ENCODE measurements at regions not wholly inside any gene's neighbourhood (a gene's known extent, or its start where the extent isn't known, plus 50 kb on each side); places are given as distances from the start of the nearest gene placed in this dataset.
A peak's percentile ranks its signal among the peaks of the same experiment; 100 is the strongest.
"Not testable (repeated sequence)": the region's sequence is repeated elsewhere in the genome, so short reads cannot be mapped to it uniquely, and the experiment has no call there.

- DNase-seq, result peak; percentile 64 to 78
- H3K79me2 ChIP-seq (ENCODE audit: control insufficient read depth, insufficient read depth, low read length, poor library complexity); H2BK5ac ChIP-seq (ENCODE audit: low read depth, low read length, poor library complexity); H3K27me3 ChIP-seq (ENCODE audit: insufficient read depth, low read length); H3K23ac ChIP-seq (ENCODE audit: low read length); H4K91ac ChIP-seq (ENCODE audit: low read depth, low read length); H2BK12ac ChIP-seq (ENCODE audit: low read length); H3K4me2 ChIP-seq (ENCODE audit: low read length); H3K18ac ChIP-seq (ENCODE audit: low read length); H3K36me3 ChIP-seq (ENCODE audit: control insufficient read depth in 1 of 2, insufficient read depth in 2 of 2, low read length in 2 of 2); H3K9me3 ChIP-seq (ENCODE audit: insufficient read depth, low read depth, low read length); H2AFZ ChIP-seq (ENCODE audit: insufficient read depth, low read length, poor library complexity); H4K12ac ChIP-seq (ENCODE audit: low read depth, low read length); H3K79me1 ChIP-seq (ENCODE audit: low read length); H2AK5ac ChIP-seq (ENCODE audit: low read length); H3K14ac ChIP-seq (ENCODE audit: low read length); H3K4me1 ChIP-seq (ENCODE audit: control insufficient read depth in 1 of 2, insufficient read depth in 2 of 2, low read length in 2 of 2); H3K9ac ChIP-seq (ENCODE audit: low read length); H3K4ac ChIP-seq (ENCODE audit: low read depth, low read length); H2BK120ac ChIP-seq (ENCODE audit: insufficient read depth, low read length, poor library complexity); H3K27ac ChIP-seq (ENCODE audit: low read depth, low read length); H4K8ac ChIP-seq (ENCODE audit: low read depth, low read length); H3K4me3 ChIP-seq (ENCODE audit: low read depth, low read length): not testable (repeated sequence)
- no CpG with 5 or more reads among the region's 4 CpGs for WGBS (ENCODE audit: extremely low coverage, insufficient coverage, insufficient read length)
Observed at GRCh38 chr21:18756272-18756671, 352.7 kb upstream of the TMPRSS15 start.

GRCh38 chr21:18759267-18759666 lies 355.7 kb upstream of the TMPRSS15 start:
- Histone ChIP-seq H2AFZ (ENCODE audit: insufficient read depth, low read length, poor library complexity) (no peak overlapping the region), H3K4me2 (ENCODE audit: low read length) (no peak overlapping the region), H3K4me3 (ENCODE audit: low read depth, low read length) (no peak overlapping the region), H3K9me3 (ENCODE audit: insufficient read depth, low read depth, low read length) (no peaks in the 10 kb centered on the region), H3K27me3 (ENCODE audit: insufficient read depth, low read length) (no peaks in the 10 kb centered on the region), H3K4me1 (ENCODE audit: control insufficient read depth in 1 of 2, insufficient read depth in 2 of 2, low read length in 2 of 2) (no peaks in the 10 kb centered on the region), H3K79me2 (ENCODE audit: control insufficient read depth, insufficient read depth, low read length, poor library complexity) (no peaks in the 10 kb centered on the region), H2BK120ac (ENCODE audit: insufficient read depth, low read length, poor library complexity) (no peak overlapping the region), H3K27ac (ENCODE audit: low read depth, low read length) (no peak overlapping the region), H4K91ac (ENCODE audit: low read depth, low read length) (no peak overlapping the region), H3K14ac (ENCODE audit: low read length) (no peak overlapping the region), H3K18ac (ENCODE audit: low read length) (no peak overlapping the region), H3K79me1 (ENCODE audit: low read length) (no peaks in the 10 kb centered on the region), H3K4ac (ENCODE audit: low read depth, low read length) (no peak overlapping the region), H4K12ac (ENCODE audit: low read depth, low read length) (no peak overlapping the region), H3K23ac (ENCODE audit: low read length) (no peak overlapping the region), H2AK5ac (ENCODE audit: low read length) (no peak overlapping the region), H2BK12ac (ENCODE audit: low read length) (no peak overlapping the region), H2BK5ac (ENCODE audit: low read depth, low read length, poor library complexity) (no peak overlapping the region), H4K8ac (ENCODE audit: low read depth, low read length) (no peak overlapping the region), H3K9ac (ENCODE audit: low read length) (no peak overlapping the region), H3K36me3 (ENCODE audit: control insufficient read depth in 1 of 2, insufficient read depth in 2 of 2, low read length in 2 of 2) (no peaks in the 10 kb centered on the region)
- no peak for DNase-seq
- WGBS (ENCODE audit: extremely low coverage, insufficient coverage, insufficient read length), result no CpG with 5 or more reads among the region's 7 CpGs

GRCh38 chr21:18759751-18760161 lies 356.2 kb upstream of the TMPRSS15 start:
- Histone ChIP-seq H3K9me3 (ENCODE audit: insufficient read depth, low read depth, low read length) (peaks cover 2% of the 10 kb centered on the region), H2AFZ (ENCODE audit: insufficient read depth, low read length, poor library complexity) (no peak overlapping the region), H3K4ac (ENCODE audit: low read depth, low read length) (no peak overlapping the region), H4K8ac (ENCODE audit: low read depth, low read length) (no peak overlapping the region), H2BK5ac (ENCODE audit: low read depth, low read length, poor library complexity) (no peak overlapping the region), H3K27me3 (ENCODE audit: insufficient read depth, low read length) (no peaks in the 10 kb centered on the region), H3K9ac (ENCODE audit: low read length) (no peak overlapping the region), H3K36me3 (ENCODE audit: control insufficient read depth in 1 of 2, insufficient read depth in 2 of 2, low read length in 2 of 2) (no peaks in the 10 kb centered on the region), H4K12ac (ENCODE audit: low read depth, low read length) (no peak overlapping the region), H3K4me2 (ENCODE audit: low read length) (no peak overlapping the region), H3K4me3 (ENCODE audit: low read depth, low read length) (no peak overlapping the region), H3K23ac (ENCODE audit: low read length) (no peak overlapping the region), H2BK120ac (ENCODE audit: insufficient read depth, low read length, poor library complexity) (no peak overlapping the region), H2BK12ac (ENCODE audit: low read length) (no peak overlapping the region), H3K27ac (ENCODE audit: low read depth, low read length) (no peak overlapping the region), H3K14ac (ENCODE audit: low read length) (no peak overlapping the region), H3K18ac (ENCODE audit: low read length) (no peak overlapping the region), H4K91ac (ENCODE audit: low read depth, low read length) (no peak overlapping the region), H2AK5ac (ENCODE audit: low read length) (no peak overlapping the region), H3K79me2 (ENCODE audit: control insufficient read depth, insufficient read depth, low read length, poor library complexity) (no peaks in the 10 kb centered on the region), H3K79me1 (ENCODE audit: low read length) (no peaks in the 10 kb centered on the region), H3K4me1 (ENCODE audit: control insufficient read depth in 1 of 2, insufficient read depth in 2 of 2, low read length in 2 of 2) (no peaks in the 10 kb centered on the region)
- WGBS (ENCODE audit: extremely low coverage, insufficient coverage, insufficient read length), result no CpG with 5 or more reads among the region's 17 CpGs
- DNase-seq, result no peak

- Histone ChIP-seq H3K4me1 (ENCODE audit: control insufficient read depth in 1 of 2, insufficient read depth in 2 of 2, low read length in 2 of 2) (no peaks in the 10 kb centered on the region), H2BK12ac (ENCODE audit: low read length) (no peak overlapping the region), H3K9me3 (ENCODE audit: insufficient read depth, low read depth, low read length) (peaks cover 2% of the 10 kb centered on the region), H3K4ac (ENCODE audit: low read depth, low read length) (no peak overlapping the region), H3K27ac (ENCODE audit: low read depth, low read length) (no peak overlapping the region), H3K9ac (ENCODE audit: low read length) (no peak overlapping the region), H3K14ac (ENCODE audit: low read length) (no peak overlapping the region), H2BK120ac (ENCODE audit: insufficient read depth, low read length, poor library complexity) (no peak overlapping the region), H3K36me3 (ENCODE audit: control insufficient read depth in 1 of 2, insufficient read depth in 2 of 2, low read length in 2 of 2) (no peaks in the 10 kb centered on the region), H3K4me3 (ENCODE audit: low read depth, low read length) (no peak overlapping the region), H3K27me3 (ENCODE audit: insufficient read depth, low read length) (no peaks in the 10 kb centered on the region), H3K23ac (ENCODE audit: low read length) (no peak overlapping the region), H3K4me2 (ENCODE audit: low read length) (no peak overlapping the region), H2AK5ac (ENCODE audit: low read length) (no peak overlapping the region), H3K18ac (ENCODE audit: low read length) (no peak overlapping the region), H4K8ac (ENCODE audit: low read depth, low read length) (no peak overlapping the region), H3K79me2 (ENCODE audit: control insufficient read depth, insufficient read depth, low read length, poor library complexity) (no peaks in the 10 kb centered on the region), H4K12ac (ENCODE audit: low read depth, low read length) (no peak overlapping the region), H3K79me1 (ENCODE audit: low read length) (no peaks in the 10 kb centered on the region), H2BK5ac (ENCODE audit: low read depth, low read length, poor library complexity) (no peak overlapping the region), H4K91ac (ENCODE audit: low read depth, low read length) (no peak overlapping the region), H2AFZ (ENCODE audit: insufficient read depth, low read length, poor library complexity) (no peak overlapping the region)
- no CpG with 5 or more reads among the region's 5 CpGs for WGBS (ENCODE audit: extremely low coverage, insufficient coverage, insufficient read length)
- no peak for DNase-seq
Observed at GRCh38 chr21:18760247-18760646, 356.7 kb upstream of the TMPRSS15 start.
